ENCODE measurements at regions not wholly inside any gene's neighbourhood (a gene's known extent, or its start where the extent isn't known, plus 50 kb on each side); places are given as distances from the start of the nearest gene placed in this dataset.

DNA sequence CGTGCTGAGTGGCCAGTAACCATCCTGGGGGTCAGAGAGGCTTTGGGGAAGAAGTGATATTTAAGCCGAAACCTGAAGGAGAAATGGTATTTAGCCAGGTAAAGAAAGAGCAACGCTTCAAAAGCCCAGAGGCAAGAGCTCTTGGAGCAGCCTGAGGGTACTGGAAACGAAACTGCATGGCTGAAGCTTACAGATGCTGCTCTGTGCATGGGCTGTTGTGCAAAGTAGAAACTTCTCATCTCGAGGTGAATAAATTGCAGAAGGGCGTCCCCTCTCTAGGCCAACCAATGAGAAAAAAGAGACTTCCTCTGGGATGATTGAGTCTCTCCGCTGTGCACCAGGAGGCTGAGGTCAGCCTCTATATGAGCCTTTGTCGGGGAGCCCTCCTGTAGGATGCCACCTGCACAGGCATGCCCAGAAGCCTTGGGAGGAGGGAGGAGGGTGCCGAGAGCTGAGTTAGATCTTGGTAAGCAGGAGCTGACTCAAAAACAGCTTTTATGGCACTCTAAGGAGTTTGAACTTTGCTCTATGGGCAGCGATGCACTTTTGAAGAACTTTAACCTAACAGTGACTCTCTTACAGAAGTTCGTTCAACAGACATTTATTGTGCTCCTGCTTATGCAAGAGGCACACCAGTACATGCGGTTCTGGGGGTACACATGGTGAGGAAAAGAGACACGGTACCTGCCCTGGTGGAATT, 61.6 kb upstream of the EDN1 start:
- no peak for TF ChIP-seq SP1 (IDR thresholded peaks at IDR 0.05)
- TF ChIP-seq NFRKB (IDR thresholded peaks at IDR 0.05): no peak
- TF ChIP-seq TARDBP (IDR thresholded peaks at IDR 0.05): no peak
- TF ChIP-seq SUZ12 (IDR thresholded peaks at IDR 0.05): no peak
- TF ChIP-seq L3MBTL2 (conservative IDR thresholded peaks at IDR 0.05): no peak
- TF ChIP-seq ELF4 (IDR thresholded peaks at IDR 0.05): no peak
- TF ChIP-seq BHLHE40 (IDR thresholded peaks at IDR 0.05; ENCODE audit: borderline replicate concordance): no peak

Measured in HEK293T (cell line).